ENCODE measurements at regions not wholly inside any gene's neighbourhood (a gene's known extent, or its start where the extent isn't known, plus 50 kb on each side); places are given as distances from the start of the nearest gene placed in this dataset.
A peak's percentile ranks its signal among the peaks of the same experiment; 100 is the strongest.
"Not testable (repeated sequence)": the region's sequence is repeated elsewhere in the genome, so short reads cannot be mapped to it uniquely, and the experiment has no call there.

DNA sequence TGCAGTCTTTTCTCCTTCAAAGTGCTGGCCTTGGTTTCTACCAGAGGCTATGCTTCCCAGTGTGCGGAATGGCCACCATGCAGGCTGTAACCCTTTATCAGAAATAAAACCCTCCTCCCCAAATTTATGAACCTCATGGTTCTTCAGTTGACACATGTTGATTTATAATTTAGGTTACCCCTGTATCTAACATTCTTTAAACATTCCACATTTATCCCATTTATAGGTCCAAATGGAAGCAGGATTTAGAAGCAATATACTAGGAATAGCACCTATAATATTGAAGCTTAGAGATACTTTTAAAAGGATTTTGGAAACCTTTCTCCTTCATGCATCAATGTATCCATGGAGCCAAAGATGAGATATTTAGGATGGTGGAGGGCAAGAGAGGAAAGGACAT is 438.8 kb upstream of the C16orf82 start:
- no peaks in the 10 kb centered on the region for H3K36me3 ChIP-seq (ENCODE audit: control insufficient read depth, low read length)
- TF ChIP-seq EZH2phosphoT487 (IDR thresholded peaks at IDR 0.05; ENCODE audit: borderline replicate concordance, low read length) = no peak
- TF ChIP-seq, protein P1, sequence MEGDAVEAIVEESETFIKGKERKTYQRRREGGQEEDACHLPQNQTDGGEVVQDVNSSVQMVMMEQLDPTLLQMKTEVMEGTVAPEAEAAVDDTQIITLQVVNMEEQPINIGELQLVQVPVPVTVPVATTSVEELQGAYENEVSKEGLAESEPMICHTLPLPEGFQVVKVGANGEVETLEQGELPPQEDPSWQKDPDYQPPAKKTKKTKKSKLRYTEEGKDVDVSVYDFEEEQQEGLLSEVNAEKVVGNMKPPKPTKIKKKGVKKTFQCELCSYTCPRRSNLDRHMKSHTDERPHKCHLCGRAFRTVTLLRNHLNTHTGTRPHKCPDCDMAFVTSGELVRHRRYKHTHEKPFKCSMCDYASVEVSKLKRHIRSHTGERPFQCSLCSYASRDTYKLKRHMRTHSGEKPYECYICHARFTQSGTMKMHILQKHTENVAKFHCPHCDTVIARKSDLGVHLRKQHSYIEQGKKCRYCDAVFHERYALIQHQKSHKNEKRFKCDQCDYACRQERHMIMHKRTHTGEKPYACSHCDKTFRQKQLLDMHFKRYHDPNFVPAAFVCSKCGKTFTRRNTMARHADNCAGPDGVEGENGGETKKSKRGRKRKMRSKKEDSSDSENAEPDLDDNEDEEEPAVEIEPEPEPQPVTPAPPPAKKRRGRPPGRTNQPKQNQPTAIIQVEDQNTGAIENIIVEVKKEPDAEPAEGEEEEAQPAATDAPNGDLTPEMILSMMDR (IDR thresholded peaks at IDR 0.05; ENCODE audit: low read depth, low read length, poor library complexity, severe bottlenecking) = no peak

DNA sequence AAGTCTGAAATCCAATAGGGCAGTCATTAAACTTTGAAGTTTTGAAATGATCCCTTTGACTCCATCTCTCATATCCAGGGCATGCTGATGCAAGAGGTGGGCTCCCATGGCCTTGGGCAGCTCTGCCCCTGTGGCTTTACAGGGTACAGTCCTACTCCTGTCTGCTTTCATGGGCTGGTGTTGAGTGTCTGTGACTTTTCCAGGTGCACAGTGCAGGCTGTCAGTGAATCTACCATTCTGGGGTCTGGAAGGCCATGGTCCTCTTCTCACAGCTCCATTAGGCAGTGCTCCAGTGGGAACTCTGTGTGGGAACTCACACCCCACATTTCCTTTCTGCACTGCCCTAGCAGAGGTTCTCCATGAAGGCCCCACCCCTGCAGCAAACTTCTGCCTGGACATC is 435.4 kb upstream of the C16orf82 start:
- not testable (repeated sequence) for H3F3A ChIP-seq (ENCODE audit: control insufficient read depth, insufficient read depth); H3K36me3 ChIP-seq (ENCODE audit: control insufficient read depth, low read length); H3K4me3 ChIP-seq (ENCODE audit: low read length)

More for the DNA sequence above, 438.8 kb upstream of the C16orf82 start:
- Histone ChIP-seq H3K27me3 (ENCODE audit: control insufficient read depth, low read length) (no peaks in the 10 kb centered on the region), H3F3A (ENCODE audit: control insufficient read depth, insufficient read depth) (no peaks in the 10 kb centered on the region), H3K9me3 (ENCODE audit: control insufficient read depth, insufficient read depth, low read length) (peaks cover 23% of the 10 kb centered on the region; the same call in 1 of the 2 replicates), H3K27ac (ENCODE audit: low read depth, low read length) (no peak overlapping the region), H3K4me2 (ENCODE audit: low read length) (no peak overlapping the region), H3K4me3 (ENCODE audit: low read length) (no peak overlapping the region), H3K4me1 (ENCODE audit: control insufficient read depth, low read length) (no peaks in the 10 kb centered on the region), H3K79me2 (ENCODE audit: control insufficient read depth, low read length) (no peaks in the 10 kb centered on the region), H4K20me1 (ENCODE audit: control insufficient read depth, insufficient read depth, low read depth, low read length) (no peaks in the 10 kb centered on the region), H3K9me2 (replicated peaks; ENCODE audit: control insufficient read depth, low read length) (no peaks in the 10 kb centered on the region)

DNA sequence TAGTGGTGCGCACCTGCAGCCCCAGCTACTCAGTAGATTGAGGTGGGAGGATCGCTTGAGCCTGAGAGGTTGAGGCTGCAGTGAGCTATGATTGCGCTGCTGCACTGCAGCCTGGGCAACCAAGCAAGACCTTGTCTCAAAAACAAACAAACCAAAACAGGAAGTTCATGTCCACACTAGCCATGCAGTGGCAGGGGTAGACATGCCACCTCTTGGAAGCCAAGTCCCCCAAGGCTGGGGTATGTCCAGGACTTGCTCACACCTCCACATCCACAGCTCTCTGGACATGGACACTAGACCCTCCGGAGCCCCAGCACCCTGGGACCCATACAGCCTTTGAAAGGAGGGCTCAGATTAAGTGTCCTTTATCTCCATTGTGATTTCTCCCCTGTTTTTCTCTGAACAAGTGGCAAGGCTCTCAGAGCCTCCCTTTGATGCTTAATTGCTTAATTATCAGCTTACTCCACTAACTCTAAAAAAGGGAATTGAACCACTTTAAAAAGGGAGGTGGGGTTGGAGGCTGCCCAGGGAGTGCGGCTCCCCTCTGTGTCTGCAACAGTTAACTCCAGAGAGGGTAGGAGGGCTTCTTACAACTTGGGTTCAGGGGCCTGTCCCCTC is 424.6 kb upstream of the C16orf82 start:
- Histone ChIP-seq H3K4me1 (ENCODE audit: control insufficient read depth, low read length) (peaks cover 53% of the 10 kb centered on the region), H3K36me3 (ENCODE audit: control insufficient read depth, low read length) (no peaks in the 10 kb centered on the region), H3K27ac (ENCODE audit: low read depth, low read length) (peak overlapping the region; percentile 59), H3K9me3 (ENCODE audit: control insufficient read depth, insufficient read depth, low read length) (no peaks in the 10 kb centered on the region), H3K9me2 (replicated peaks; ENCODE audit: control insufficient read depth, low read length) (no peaks in the 10 kb centered on the region), H3F3A (ENCODE audit: control insufficient read depth, insufficient read depth) (no peaks in the 10 kb centered on the region), H3K27me3 (ENCODE audit: control insufficient read depth, low read length) (no peaks in the 10 kb centered on the region), H3K4me3 (ENCODE audit: low read length) (peak overlapping the region; percentile 36), H3K4me2 (ENCODE audit: low read length) (peak overlapping the region; percentile 53), H4K20me1 (ENCODE audit: control insufficient read depth, insufficient read depth, low read depth, low read length) (no peaks in the 10 kb centered on the region), H3K79me2 (ENCODE audit: control insufficient read depth, low read length) (no peaks in the 10 kb centered on the region)
- TF ChIP-seq, protein P1 (IDR thresholded peaks at IDR 0.05; ENCODE audit: low read depth, low read length, poor library complexity, severe bottlenecking) = no peak
- no peak for TF ChIP-seq EZH2phosphoT487 (IDR thresholded peaks at IDR 0.05; ENCODE audit: borderline replicate concordance, low read length)

More for the DNA sequence above, 435.4 kb upstream of the C16orf82 start:
- not testable (repeated sequence) for H3K4me1 ChIP-seq (ENCODE audit: control insufficient read depth, low read length); H3K27me3 ChIP-seq (ENCODE audit: control insufficient read depth, low read length); H3K9me2 ChIP-seq (replicated peaks; ENCODE audit: control insufficient read depth, low read length); H3K79me2 ChIP-seq (ENCODE audit: control insufficient read depth, low read length); H3K4me2 ChIP-seq (ENCODE audit: low read length); H4K20me1 ChIP-seq (ENCODE audit: control insufficient read depth, insufficient read depth, low read depth, low read length); H3K27ac ChIP-seq (ENCODE audit: low read depth, low read length)
- H3K9me3 ChIP-seq (ENCODE audit: control insufficient read depth, insufficient read depth, low read length) = peaks cover 27% of the 10 kb centered on the region; the same call in 1 of the 2 replicates

DNA sequence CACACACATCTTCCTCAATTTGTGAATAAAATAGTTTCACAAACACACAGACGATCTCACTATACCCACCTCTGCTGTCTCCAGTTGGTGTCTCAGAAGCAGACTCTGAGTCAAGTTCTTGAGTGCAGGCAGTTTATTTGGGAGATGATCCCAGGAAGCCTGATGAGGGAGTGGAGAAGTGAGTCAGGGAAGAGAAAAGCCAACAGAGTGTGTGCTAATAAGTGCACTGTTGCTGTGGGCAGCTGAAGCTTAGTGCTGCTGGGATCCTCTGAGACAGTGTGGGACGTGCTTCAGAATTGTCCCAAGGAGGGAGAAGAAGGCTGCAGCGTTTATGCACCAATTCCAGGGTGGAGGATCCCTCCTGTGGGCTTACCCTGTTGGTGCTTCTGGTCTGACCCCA is 423.2 kb upstream of the C16orf82 start:
- Histone ChIP-seq H4K20me1 (ENCODE audit: control insufficient read depth, insufficient read depth, low read depth, low read length) (no peaks in the 10 kb centered on the region), H3F3A (ENCODE audit: control insufficient read depth, insufficient read depth) (no peaks in the 10 kb centered on the region), H3K9me3 (ENCODE audit: control insufficient read depth, insufficient read depth, low read length) (no peaks in the 10 kb centered on the region), H3K9me2 (replicated peaks; ENCODE audit: control insufficient read depth, low read length) (no peaks in the 10 kb centered on the region), H3K36me3 (ENCODE audit: control insufficient read depth, low read length) (no peaks in the 10 kb centered on the region), H3K27ac (ENCODE audit: low read depth, low read length) (peak overlapping the region; percentile 59), H3K79me2 (ENCODE audit: control insufficient read depth, low read length) (no peaks in the 10 kb centered on the region), H3K27me3 (ENCODE audit: control insufficient read depth, low read length) (no peaks in the 10 kb centered on the region), H3K4me2 (ENCODE audit: low read length) (peak overlapping the region; percentile 52), H3K4me1 (ENCODE audit: control insufficient read depth, low read length) (peaks cover 50% of the 10 kb centered on the region), H3K4me3 (ENCODE audit: low read length) (peak overlapping the region; percentile 19)
- TF ChIP-seq, protein P1 (IDR thresholded peaks at IDR 0.05; ENCODE audit: low read depth, low read length, poor library complexity, severe bottlenecking) = no peak
